Ascending aorta (tissue), 2 donors: ENCODE measurements at regions not wholly inside any gene's neighbourhood (a gene's known extent, or its start where the extent isn't known, plus 50 kb on each side); places are given as distances from the start of the nearest gene placed in this dataset.

ENCODE experiments used
- DNase-seq, 2 donors: peaks; one replicate each; pipeline ENCODE4 v3.0.0-alpha.2; 2019; ENCODE audit warnings: low spot score in 2 of 2
- H3K27ac ChIP-seq, 2 donors: fragments of 200-600 bp; sonication (generic); one replicate each; pipeline ENCODE4 v1.5.1; 2016 to 2017; ENCODE audit warnings: mild to moderate bottlenecking in 1 of 2
- H3K27me3 ChIP-seq: fragments of 200-600 bp; sonication (generic); one replicate; pipeline ENCODE4 v1.5.1; 2017
- H3K36me3 ChIP-seq, 2 donors: fragments of 200-600 bp; sonication (generic); one replicate each; pipeline ENCODE4 v1.5.1; 2016
- H3K4me1 ChIP-seq, 2 donors: fragments of 200-600 bp; sonication (generic); one replicate each; pipeline ENCODE4 v1.5.1; 2016 to 2017; ENCODE audit warnings: mild to moderate bottlenecking in 1 of 2
- H3K4me3 ChIP-seq, 2 donors: fragments of 200-600 bp; sonication (generic); one replicate each; pipeline ENCODE4 v1.5.1; 2016 to 2017; ENCODE audit warnings: mild to moderate bottlenecking in 1 of 2
- H3K9me3 ChIP-seq, 2 donors: fragments of 200-600 bp; sonication (generic); one replicate each; pipeline ENCODE4 v1.5.1; 2016
- intact Hi-C: fragments of 100-400 bp; cut with DNase I; formaldehyde crosslinking; loops from one replicate; pipeline ENCODE4 v1.15.1; 2023
- TF ChIP-seq, protein P1 (sequence below), 3 experiments: fragments of 200-600 bp in 2 of 3; fragments of 450-650 bp in 1 of 3; sonication (generic) in 2 of 3; IDR thresholded peaks; one replicate each; pipeline ENCODE4 v1.5.1; 2016 to 2019; ENCODE audit warnings: antibody characterized with exemption in 3 of 3, mild to moderate bottlenecking in 1 of 3, moderate library complexity in 1 of 3

DNA sequence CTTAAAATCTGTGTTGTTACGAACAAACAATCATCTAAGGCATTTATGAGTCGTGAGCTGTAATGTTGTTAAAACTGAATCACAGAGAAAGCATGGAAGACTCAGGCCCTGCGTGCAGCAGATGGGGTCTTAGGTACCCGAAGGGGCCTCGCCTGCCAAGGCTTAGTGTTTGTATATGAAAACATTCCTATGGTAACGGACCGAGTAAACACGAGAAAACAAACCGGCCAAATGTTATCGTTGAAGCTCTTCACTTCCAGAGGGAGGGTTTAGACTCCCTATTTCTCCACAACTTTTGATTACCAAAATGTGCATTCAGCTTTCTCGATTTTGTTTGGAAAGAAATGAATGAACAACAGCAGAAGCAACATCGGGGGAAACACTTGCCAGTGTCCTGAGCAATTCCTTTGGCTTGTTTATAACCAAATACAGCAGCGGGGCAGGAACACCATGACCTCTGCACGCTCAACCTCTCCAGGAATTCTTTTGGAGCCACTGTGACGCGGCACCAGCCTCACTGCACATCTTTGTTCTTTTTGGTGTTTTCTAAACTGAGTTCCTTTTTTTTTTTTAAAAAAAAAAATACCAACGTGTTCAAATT, 121.6 kb upstream of the KLF6 start:
- H3K4me3 ChIP-seq: no peak overlapping the region
- no peak overlapping the region for H3K27ac ChIP-seq
- TF ChIP-seq, protein P1, sequence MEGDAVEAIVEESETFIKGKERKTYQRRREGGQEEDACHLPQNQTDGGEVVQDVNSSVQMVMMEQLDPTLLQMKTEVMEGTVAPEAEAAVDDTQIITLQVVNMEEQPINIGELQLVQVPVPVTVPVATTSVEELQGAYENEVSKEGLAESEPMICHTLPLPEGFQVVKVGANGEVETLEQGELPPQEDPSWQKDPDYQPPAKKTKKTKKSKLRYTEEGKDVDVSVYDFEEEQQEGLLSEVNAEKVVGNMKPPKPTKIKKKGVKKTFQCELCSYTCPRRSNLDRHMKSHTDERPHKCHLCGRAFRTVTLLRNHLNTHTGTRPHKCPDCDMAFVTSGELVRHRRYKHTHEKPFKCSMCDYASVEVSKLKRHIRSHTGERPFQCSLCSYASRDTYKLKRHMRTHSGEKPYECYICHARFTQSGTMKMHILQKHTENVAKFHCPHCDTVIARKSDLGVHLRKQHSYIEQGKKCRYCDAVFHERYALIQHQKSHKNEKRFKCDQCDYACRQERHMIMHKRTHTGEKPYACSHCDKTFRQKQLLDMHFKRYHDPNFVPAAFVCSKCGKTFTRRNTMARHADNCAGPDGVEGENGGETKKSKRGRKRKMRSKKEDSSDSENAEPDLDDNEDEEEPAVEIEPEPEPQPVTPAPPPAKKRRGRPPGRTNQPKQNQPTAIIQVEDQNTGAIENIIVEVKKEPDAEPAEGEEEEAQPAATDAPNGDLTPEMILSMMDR (IDR thresholded peaks at IDR 0.05): no peak
- peaks cover 0 to 4% of the 10 kb centered on the region in 2 donors for H3K4me1 ChIP-seq
- DNase-seq: no peak
- intact Hi-C loops: no loop called here
- no peaks in the 10 kb centered on the region for H3K36me3 ChIP-seq
- H3K27me3 ChIP-seq: no peaks in the 10 kb centered on the region
- no peaks in the 10 kb centered on the region for H3K9me3 ChIP-seq

DNA sequence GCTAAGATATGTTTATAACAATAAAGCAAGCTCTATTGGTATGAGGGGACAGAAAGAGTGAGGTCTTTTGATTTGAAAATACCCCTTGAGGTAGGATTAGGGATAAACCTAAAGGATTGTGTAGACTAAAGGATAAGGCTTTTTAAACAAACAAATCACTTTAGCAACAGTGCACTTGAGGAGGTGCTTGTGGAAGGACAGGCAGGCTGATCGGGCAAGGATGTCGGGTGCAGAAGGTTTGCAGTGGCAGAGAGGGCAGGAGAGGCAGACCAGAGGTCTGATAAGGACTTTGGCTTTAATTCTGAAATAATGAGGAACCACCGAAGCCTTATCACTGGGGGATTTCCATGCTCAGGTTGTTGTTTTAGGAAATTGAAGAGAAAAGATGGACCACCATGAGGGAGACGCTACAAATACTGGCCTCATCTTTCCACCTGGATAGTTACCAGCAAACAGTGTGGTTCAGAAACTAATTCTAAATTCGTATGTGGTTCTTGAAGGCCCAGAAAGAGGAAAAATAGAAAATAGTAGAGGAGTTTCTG, 119.5 kb upstream of the KLF6 start:
- no peaks in the 10 kb centered on the region for H3K9me3 ChIP-seq
- H3K4me3 ChIP-seq: no peak overlapping the region
- H3K27me3 ChIP-seq: no peaks in the 10 kb centered on the region
- TF ChIP-seq, protein P1 (IDR thresholded peaks at IDR 0.05): no peak
- H3K4me1 ChIP-seq: peaks cover 0 to 4% of the 10 kb centered on the region in 2 donors
- no peak overlapping the region for H3K27ac ChIP-seq
- no peaks in the 10 kb centered on the region for H3K36me3 ChIP-seq
- intact Hi-C loops: no loop called here
- no peak for DNase-seq

DNA sequence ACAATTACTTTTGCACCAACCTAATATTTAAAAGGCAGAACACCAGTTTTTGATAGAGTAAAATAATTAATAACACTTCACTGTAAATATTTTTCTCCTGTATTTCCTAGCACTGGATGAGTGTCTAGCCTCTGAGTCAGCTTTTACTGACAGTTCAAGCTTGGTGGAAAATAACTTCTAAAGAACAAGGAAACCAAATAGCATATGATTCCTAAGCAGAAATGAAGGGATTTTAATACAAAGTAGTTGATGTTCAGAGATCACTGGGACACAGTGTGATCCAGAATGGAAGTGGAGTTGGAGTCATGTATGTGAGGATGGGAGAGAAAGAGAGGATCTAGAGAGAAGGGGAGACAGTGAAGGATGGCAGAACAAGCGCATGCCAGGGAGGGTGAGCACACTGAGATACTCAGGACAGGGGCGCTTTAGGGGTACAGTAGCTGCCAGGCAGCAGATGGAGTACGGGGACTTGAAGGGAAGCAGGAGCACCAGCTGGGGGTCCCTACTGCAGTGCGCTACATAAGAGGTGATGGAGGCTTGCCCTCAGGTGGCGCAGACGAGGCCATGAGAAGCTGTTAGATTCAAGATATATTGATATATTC, 117.9 kb upstream of the KLF6 start:
- H3K27ac ChIP-seq: no peak overlapping the region
- no peak for DNase-seq
- intact Hi-C loops: no loop called here

DNA sequence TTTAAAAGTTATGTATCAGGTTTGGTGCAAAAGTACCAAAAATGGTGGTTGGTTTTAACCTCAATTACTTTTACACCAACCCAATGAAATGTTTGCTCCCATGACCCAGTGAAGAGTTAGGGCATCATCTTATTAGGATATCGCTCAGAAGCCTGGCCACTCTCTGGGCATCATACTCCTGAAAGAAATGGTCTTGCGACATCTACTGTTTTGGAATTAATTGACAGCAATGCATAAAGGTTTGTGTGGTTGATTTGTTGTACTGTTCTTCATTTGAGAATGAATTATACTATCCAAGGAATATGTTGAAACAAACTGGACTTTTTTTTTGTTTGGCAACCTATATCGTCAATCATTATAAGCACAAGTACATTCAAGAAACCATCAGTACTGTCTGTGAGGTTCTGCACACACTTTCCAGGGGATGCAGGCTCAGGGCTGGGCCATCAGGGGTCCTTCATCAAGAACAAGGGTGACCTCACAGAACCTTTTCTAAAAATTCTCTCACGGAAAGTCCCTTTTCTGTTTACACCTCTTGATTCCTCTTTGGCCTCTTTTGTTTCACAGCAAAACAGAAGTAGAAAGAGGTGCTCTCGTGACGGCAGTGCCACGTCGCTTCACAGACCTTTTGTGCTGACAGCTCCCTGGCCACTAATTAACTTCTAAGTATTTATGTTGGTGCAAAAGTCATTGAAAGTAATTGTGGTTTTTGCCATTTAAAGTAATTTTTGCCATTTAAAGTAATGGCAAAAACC, 117.2 kb upstream of the KLF6 start:
- no peak overlapping the region for H3K27ac ChIP-seq
- TF ChIP-seq, protein P1 (IDR thresholded peaks at IDR 0.05): no peak

More for the DNA sequence above, 117.9 kb upstream of the KLF6 start:
- TF ChIP-seq, protein P1 (IDR thresholded peaks at IDR 0.05): no peak
- Histone ChIP-seq H3K4me3 (no peak overlapping the region), H3K4me1 (peaks cover 0 to 4% of the 10 kb centered on the region in 2 donors), H3K27me3 (no peaks in the 10 kb centered on the region), H3K36me3 (no peaks in the 10 kb centered on the region), H3K9me3 (no peaks in the 10 kb centered on the region)

DNA sequence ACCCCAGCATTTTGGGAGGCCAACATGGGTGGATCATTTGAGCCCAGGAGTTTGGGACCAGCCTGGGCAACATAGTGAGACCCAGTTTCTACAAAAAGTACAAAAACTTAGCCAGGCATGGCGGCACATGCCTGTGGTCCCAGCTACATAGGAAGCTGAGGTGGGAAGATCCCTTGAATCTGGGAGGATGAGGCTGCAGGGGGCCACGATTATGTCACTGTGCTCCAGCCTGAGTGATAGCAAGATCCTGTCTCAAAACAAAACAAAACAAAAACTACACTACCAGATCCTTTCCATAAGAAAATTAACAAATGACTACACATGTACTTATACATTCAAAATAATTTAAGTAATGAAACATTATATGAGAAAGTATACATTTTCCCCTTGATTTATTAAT, 116.4 kb upstream of the KLF6 start:
- Histone ChIP-seq H3K27me3 (no peaks in the 10 kb centered on the region), H3K9me3 (no peaks in the 10 kb centered on the region), H3K4me3 (no peak overlapping the region), H3K27ac (no peak overlapping the region), H3K36me3 (no peaks in the 10 kb centered on the region), H3K4me1 (peaks cover 0 to 4% of the 10 kb centered on the region in 2 donors)
- intact Hi-C loops: no loop called here
- TF ChIP-seq, protein P1 (IDR thresholded peaks at IDR 0.05): no peak
- DNase-seq: no peak

More for the DNA sequence above, 117.2 kb upstream of the KLF6 start:
- peaks cover 0 to 4% of the 10 kb centered on the region in 2 donors for H3K4me1 ChIP-seq
- no peaks in the 10 kb centered on the region for H3K9me3 ChIP-seq
- H3K27me3 ChIP-seq: no peaks in the 10 kb centered on the region
- H3K36me3 ChIP-seq: no peaks in the 10 kb centered on the region
- intact Hi-C loops: no loop called here
- H3K4me3 ChIP-seq: no peak overlapping the region
- DNase-seq: no peak
